Astrocyte (in vitro differentiated cells and primary cell): ENCODE measurements at regions not wholly inside any gene's neighbourhood (a gene's known extent, or its start where the extent isn't known, plus 50 kb on each side); places are given as distances from the start of the nearest gene placed in this dataset.

Experiments
- CTCF ChIP-seq: IDR thresholded peaks from 2 replicates; pipeline ENCODE4 v1.5.1; 2011; ENCODE audit warnings: low read depth, mild to moderate bottlenecking, inconsistent platforms, low read length, moderate library complexity; ENCODE audit not compliant: insufficient read depth
- EZH2 ChIP-seq: IDR thresholded peaks from 2 replicates; pipeline ENCODE4 v1.6.1; 2012; ENCODE audit warnings: mild to moderate bottlenecking, low read length, inconsistent platforms; ENCODE audit not compliant: insufficient read depth

DNA sequence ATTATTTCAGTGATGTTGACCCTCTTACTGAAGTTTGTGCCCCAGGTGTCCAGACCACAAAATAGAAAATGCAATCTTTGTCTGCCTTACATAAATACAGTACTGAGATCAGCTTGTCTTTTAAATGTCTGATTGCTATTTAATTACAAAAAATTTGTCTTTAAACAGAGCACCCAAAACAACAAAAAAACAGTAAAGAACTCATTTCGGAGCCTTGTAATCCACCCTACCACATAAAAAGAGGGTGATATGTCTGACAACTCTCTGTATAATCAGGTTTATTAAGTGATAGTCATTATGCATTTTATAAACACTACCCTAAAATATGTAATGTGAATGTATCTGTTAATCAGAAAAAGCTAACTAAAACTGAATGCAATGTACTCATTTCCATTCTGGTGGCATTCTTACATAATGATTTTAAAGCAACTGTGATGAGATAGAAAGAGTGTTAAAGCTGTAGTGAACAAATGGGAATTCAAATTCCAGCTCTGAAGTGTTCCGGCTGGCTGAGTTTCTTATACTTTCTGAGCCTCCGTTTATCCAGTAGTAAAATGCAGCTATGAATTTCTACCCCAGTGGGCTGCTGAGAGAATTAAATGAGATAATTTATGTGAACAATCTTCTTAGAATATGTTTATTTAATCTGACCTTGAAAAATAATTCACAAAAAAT, 486.6 kb downstream of the USP25 start:
- TF ChIP-seq CTCF (no peak), EZH2 (no peak)
